Sigmoid colon (tissue), 4 donors: ENCODE measurements at regions not wholly inside any gene's neighbourhood (a gene's known extent, or its start where the extent isn't known, plus 50 kb on each side); places are given as distances from the start of the nearest gene placed in this dataset.

Experiments used
- CTCF ChIP-seq, 4 experiments: fragments of 450-650 bp in 3 of 4; fragments of 200-600 bp in 1 of 4; IDR thresholded peaks; one replicate each; pipeline ENCODE4 v1.5.1; 2016 to 2019; ENCODE audit warnings: antibody characterized with exemption in 4 of 4, mild to moderate bottlenecking in 3 of 4, moderate library complexity in 2 of 4
- POLR2A ChIP-seq, 2 donors: fragments of 450-650 bp; IDR thresholded peaks; one replicate each; pipeline ENCODE4 v1.6.1; 2016; ENCODE audit warnings: antibody characterized with exemption in 2 of 2, mild to moderate bottlenecking in 2 of 2, moderate library complexity in 2 of 2
- POLR2AphosphoS5 ChIP-seq, 4 donors: sonication (generic); formaldehyde crosslinking; IDR thresholded peaks; one replicate each; pipeline ENCODE4 v1.6.1; 2017; ENCODE audit warnings: antibody characterized with exemption in 4 of 4

- TF ChIP-seq CTCF (IDR thresholded peaks at IDR 0.05) (no peak), POLR2AphosphoS5 (IDR thresholded peaks at IDR 0.05) (no peak), POLR2A (IDR thresholded peaks at IDR 0.05) (no peak)
Measured at GRCh38 chr7:108659867-108660266, 90.2 kb downstream of the DNAJB9 start.
